T follicular helper cell (primary cell): ENCODE measurements at regions not wholly inside any gene's neighbourhood (a gene's known extent, or its start where the extent isn't known, plus 50 kb on each side); places are given as distances from the start of the nearest gene placed in this dataset.

Experiments
- DNase-seq: peaks from one replicate; pipeline ENCODE4 v3.0.0-alpha.2; 2020; ENCODE audit warnings: low read depth

DNA sequence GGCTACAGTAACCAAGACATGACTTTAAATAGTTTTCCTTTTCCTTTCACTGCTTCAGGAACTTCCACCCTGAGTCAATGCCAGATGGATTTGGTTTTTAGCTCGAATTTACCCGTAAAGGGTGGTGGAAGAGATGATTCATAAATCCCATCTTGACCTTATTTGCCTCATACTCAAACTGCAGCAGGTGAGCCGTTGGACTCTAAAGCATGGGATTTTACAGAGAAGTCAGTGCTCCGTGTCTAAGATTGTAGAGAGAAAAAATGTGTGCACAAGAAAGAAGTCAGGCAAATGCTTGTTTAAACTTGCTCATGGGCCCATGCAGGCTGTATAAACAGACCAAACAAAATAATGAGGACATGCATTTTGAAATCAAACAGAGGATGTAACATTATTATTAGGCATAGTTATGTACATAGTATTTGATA lies 369.7 kb upstream of the TRIB2 start:
- DNase-seq, result no peak

DNA sequence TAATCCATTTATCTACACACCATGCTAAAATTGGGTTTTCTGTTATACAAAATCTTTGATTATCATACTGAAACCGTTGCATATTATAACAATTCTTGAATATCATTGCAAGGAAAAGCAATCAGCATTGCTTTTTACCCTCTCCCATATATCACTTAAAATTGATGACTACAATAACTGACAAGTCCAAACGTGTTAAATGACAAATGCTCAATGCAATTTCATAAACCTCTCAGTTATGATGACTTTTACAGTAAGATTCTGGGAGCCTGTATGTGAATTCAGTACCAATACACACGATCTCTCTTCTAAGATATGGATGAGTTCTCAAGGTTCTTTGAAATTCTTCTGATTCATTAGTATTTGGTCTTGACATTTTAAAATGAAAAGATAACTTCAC lies 368.5 kb upstream of the TRIB2 start:
- no peak for DNase-seq

DNA sequence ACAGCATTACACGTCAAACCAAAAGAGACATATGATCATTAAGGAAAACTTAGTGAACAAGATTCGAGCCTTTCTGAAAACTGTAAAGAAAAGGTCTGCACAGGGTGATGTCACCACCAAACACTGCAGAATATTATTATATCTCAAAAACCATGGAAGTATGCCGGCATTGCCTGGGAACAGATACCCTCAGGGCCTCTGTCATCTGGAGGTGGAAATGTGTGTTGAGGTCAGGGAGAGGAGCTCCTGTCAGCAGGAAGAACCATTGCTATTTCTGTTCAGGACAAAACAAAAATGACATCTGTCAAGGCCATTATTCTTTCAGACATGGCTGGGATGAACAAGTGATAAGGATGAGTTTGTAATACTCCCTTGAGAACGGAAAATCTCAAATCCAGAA lies 365.9 kb upstream of the TRIB2 start:
- DNase-seq, result no peak

DNA sequence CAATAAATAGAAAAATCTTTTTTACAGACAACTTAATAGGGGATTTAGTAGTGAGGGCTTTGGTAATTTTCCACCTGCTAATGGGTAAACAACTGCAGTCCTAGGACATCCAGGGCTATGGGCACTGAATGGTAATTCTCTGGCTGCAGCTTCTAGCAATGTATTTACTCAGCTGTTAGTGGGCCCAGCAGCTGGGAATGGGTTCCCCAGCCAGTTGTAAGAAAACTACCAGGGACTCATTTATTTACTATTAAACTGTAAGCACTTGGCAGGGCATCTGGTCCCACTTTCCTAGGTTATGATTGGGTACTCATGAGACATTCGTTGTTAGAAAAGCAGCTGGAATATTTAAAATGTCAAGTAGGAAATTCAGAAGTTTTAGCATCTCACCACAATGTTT lies 363.8 kb upstream of the TRIB2 start:
- DNase-seq, result no peak

DNA sequence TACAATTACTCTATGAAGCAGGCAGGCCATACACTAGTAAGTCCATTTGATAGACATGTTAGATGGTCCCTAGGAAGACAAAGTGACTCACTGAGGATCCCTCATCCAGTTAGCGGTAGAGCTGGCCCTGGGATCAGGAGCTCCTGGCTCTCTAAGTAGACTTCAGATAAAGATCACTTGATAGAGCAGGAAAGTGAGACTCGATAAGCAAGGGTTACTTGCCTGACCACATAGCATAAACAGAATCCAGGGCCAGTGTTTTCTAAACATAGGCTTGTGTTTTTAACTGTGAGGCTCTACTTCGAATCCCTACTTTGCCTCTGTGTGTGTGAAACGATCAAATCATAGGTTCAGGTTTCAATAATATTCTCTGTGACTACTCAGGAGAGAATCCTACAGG lies 355.2 kb upstream of the TRIB2 start:
- no peak for DNase-seq

DNA sequence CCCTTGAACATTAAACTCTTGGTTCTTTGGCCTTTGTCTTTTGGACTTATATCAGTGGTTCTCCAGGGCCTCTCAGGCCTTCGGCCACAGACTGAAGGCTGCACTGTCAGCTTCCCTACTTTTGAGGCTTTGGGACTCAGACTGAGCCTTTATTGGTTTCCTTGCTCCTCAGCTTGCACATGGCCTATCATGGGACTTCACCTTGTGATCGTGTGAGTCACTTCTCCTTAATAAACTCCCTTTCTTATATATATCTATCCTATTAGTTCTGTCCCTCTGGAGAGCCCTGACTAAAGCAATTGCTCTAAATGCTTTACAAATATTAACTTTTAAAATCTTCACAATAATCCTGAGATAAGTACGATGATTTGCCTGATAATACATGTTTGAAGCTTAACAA lies 353.6 kb upstream of the TRIB2 start:
- no peak for DNase-seq

DNA sequence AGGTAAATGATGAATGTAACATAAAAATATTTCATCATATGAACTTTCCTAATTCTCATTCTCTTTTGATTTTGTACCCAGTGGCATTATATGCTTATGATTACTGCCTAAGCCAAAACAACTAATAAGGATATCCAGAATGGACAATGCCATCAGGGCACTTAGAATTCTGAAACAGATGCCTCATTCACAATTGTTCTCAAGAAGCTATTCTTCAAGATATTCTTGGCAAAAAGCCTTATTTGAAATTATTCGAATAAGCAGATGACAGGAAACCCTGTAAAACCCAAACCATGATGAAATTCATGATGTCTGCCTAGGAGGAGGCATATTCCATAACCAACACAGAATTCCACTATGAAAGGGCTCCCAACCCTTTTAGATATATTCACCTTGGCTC lies 353.2 kb upstream of the TRIB2 start:
- DNase-seq, result no peak

DNA sequence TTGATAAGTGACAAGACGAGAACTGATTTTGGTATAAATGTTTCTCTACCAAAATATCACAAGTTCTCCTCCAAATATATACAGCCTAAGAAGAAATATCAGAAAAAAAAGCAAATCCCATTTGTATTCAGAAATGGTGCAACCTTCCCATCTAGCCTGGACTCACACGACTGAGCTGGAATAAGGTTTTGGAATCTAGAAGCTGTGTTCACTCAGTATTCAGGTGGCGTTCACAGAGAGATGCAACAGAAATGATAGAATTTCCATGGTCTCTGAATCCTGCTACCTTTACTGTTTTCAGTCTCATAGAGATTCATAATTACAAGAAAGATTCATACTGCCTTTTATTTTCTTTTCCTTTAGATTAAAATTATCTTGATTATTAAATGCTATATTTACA lies 347.2 kb upstream of the TRIB2 start:
- DNase-seq, result no peak

DNA sequence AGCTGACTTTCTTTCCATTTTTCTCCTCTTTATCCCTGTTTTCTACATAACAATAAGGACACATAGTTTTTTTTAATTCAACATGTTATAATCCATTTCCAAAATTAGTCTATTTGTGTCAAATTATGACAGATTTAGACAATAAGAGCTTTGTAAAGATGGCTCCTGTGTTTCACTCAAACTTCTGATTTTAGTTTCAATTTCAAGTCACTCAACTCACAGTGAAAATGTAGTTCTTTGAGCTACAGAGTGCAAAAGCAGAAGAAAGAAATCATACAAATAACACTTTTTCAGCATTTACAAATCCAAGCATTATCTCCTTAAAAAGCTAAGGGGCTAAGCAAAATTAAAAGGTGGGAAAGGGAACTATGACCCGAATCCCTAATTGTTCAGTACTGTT lies 340.7 kb upstream of the TRIB2 start:
- DNase-seq, result no peak

DNA sequence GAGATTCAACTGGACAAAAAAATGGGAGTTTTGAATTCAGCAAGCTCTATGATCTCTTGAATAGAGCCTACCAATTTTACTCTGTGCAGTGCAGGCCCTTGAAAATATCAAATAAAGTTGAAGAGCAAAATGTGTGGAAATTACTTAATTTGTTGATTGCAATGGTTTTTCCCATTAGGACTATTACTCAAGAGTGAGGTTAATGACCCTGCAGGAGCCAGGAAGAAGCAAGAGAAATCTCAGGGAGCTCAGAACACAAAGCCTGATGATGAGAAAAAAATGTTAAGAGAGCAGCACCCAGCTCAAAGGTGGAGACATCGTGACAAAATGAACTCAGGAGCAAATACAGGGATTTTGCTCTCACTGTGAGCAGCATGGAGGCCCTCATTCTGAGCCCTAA lies 337.6 kb upstream of the TRIB2 start:
- no peak for DNase-seq

DNA sequence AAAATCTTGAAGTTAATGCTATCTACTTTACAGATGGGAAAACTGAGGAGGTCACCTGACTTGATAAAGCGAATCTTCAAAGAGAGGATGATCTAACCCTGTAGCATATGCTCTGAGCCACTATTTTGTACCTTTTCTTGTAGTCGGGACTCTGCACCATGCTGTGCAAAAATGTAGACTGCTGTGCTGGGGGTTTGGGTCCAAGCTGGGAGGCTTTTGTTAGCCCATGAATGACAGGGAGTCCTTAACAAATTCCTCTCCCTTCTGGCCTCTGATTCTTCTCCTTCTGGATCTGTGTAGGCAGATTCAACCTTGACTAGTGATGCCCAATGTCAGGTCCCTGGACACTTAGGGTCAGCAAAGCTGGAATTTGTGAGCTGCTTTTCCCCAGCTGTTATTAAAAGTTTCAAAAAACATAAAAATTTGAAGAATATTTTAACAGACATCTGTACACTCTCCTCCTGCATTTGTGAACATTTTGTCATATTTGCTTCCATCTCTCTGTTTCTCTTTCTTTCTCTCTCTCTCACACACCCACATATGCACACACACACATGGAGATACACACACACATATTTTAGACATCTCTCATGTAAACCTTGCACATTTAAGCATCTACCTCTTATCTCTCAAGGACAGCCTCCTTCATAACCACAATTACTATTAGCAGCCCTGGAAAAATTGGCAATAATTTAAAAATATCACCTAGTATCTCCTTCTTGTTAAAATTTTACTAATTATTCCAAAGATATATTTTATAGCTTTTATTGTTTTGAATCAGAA lies 335.0 kb upstream of the TRIB2 start:
- no peak for DNase-seq

DNA sequence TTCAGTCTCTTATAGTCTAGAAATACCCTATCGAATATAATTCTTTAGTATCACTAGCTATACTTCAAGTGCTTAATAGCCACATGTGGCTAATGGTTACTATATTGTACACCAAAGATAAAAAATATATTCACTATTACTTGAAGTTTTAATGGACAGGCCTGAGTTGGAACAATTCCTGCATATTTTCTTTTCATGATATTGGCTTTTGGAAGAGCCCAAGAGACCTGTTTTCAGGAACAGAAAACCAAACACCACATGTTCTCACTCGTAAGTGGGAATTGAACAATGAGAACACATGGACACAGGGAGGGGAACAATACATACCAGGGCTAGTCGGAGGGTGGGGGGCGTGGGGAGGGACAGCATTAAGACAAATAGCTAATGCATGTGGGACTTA lies 334.4 kb upstream of the TRIB2 start:
- DNase-seq, result no peak

DNA sequence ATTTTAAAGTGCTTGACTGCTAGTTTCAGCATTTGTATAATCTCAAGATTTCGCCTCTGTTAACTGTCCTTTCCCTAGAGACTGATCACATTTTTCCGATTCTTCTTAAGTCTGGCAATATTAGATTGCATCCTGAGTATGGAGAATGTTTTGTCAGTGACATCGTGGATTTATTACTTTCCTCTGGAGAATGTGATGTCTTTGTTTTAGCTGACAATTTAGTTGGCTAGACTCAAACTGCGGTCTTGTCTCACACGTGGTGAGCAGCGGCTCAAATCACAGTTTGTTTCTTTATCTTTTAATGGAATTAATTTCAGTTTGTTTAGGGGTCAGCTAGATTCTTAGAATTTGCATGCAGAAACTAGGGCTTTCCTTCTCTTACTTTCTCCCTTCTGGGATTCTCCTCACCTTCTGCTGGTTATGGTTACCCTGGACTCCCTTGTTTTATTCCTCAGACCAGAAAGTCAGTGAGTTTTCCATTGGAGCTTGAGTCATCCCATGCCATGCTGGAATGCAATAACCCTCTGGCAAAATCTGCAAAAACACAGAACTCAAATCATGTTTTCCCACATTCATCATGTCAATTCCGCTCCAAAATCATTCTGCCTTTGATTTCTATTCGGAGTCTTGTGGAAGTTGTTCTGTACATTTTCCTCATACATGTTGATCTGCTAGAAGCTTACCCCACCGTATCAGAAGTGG lies 327.2 kb upstream of the TRIB2 start:
- DNase-seq, result no peak

DNA sequence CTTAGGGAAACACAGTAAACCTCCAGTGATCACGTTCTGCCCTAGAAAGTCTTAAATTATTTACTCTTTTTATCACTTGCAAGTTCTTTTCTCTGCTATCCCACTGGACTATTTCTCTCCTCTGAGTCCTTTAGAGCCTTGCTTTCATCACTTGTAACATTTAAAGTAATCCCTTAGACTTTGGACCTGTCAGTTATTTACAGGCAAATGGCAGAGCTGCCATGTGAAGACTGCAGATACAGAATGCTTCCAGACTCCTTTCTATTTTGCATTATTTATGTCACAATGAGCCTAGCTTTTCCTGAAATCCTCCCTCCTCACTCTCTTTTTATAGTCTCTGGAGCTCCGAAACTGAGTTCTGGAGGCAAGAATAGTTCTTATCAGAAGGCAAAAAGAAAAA lies 325.6 kb upstream of the TRIB2 start:
- DNase-seq, result no peak

DNA sequence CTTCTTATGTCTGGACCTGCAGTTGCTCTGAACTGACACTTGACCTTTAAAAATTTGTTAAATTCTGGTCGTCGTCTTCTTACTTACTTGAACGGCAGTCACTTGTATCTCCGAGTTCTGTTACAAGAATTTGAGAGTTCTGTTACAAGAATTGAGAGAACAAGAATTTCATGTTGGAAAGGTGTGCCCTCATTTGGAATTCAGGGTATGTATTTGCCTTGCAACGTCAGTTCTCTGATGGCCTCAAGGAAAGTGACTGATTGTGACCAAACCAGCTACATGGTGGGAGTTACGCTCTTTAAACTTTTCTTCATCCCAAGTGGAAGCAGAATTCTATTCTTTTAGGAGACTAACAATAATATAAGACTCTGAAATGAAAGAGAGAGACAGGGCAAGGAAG lies 320.0 kb upstream of the TRIB2 start:
- DNase-seq, result no peak

DNA sequence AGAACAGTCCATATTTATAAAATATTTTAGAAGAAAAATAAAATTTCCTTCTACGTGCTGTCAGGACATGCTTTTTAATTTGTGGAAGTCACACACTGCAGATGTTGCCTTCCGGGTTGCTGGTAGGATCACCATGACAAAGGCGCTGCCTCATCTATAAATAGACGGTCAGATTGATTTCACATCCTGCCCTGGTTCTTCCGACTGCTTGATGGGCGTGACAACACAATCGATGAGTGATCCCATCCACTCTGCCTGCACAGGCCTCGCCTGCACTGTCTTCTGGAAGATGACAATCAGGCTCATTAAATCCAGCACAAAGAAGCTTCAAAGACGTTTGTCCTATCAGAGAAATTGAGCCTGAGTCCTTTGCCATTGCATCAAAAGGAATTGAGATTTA lies 318.9 kb upstream of the TRIB2 start:
- DNase-seq, result no peak

DNA sequence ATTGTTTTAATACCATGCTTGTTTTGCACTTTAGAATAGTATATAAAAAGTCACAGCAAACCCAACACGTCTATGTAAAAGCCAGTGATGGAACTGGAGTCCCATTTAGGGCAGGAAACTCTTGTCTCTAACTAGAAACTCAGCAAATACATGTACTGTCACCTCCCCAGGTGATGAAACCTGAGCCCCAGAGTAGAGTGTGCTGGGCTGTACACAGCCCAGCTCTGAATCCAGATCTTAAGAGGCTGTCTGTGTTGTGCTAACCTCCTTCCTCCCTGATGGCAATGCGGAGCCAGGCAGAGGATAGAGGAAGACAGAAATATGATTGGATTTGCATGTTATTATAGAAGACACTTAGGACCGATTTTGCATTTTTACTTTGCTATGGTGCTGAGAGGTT lies 317.5 kb upstream of the TRIB2 start:
- DNase-seq, result no peak

DNA sequence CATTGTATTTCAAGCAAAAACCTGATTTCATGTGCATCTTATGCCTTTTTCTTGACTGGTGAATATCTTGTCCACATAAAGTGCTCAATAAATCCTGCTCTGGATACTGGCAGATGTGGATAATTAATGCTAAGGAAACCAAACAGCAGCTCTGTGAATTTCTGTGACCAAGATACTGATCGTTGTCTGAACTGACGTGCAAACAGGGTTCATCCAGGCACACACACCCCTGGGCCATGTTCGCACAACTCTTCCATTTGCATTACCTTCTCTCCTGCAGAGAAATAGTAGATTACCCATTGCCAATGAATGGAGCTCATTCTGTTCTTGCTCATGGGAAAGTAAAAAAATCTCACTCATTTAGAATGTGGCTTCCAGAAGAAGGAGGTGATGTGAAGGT lies 316.2 kb upstream of the TRIB2 start:
- no peak for DNase-seq

DNA sequence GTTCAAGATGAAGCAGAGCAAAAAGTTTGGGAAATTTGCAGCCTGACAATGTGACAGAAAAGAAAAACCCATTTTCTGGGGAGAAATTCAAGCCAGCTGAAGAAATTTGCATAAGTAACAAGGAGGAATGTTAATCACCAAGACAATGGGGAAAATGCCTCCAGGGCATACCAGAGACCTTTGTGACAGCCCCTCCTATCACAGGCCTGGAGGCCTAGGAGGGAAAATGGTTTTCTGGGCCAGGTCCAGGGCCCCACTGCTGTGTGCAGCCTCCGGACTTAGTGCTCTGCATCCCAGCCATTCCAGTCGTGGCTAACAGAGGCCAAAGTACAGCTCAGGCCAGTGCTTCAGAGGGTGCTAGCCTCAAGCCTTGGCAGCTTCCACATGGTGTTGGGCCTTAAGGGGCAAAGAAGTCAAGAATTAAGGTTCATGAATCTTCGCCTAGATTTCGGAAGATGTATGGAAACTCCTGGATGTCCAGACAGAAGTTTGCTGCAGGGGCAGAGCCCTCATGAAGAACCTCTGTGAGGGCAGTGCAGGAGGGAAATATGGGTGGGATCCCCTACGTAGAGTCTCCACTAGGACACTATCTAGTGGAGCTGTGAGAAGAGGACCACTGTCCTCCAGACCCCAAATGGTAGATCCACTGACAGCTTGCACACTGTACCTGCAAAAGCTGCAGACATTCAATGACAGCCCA lies 314.1 kb upstream of the TRIB2 start:
- no peak for DNase-seq

DNA sequence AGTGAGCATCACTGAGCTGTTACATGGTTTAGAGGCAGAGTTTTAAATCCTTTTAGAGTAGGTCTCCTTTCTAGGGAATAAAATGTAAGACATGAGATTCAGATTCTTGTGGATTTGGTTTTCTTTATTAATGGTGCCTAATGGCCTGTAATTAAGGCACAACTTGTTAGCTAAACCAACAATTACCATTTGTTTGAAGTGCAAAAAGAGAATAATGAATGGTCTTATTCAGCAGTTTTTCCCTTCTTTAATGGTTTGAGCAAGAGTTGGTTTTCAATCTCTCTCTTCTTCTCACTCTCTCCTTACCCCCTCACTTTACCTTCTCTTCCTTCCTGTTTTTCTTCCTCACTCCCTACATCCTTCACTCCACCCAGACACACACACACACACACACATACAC lies 312.2 kb upstream of the TRIB2 start:
- no peak for DNase-seq

DNA sequence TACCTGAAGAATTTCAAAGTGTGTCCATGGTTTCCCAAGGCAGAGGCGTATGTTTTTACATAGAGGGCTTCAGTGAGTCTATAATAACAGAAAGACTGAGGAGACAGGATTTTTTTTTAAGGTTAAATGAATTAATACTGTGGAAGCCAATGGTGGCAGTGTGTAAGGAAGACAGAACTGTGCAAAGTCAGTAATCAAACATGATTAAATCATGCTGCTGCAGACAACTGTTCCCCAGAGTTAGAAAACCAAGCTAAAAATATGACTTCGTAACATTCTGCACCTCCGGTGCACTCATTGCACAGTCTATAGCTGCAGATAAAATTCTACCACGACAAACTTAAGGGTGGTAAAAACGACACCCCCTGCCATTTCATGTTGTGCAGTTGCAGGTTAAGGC lies 309.6 kb upstream of the TRIB2 start:
- DNase-seq, result no peak

DNA sequence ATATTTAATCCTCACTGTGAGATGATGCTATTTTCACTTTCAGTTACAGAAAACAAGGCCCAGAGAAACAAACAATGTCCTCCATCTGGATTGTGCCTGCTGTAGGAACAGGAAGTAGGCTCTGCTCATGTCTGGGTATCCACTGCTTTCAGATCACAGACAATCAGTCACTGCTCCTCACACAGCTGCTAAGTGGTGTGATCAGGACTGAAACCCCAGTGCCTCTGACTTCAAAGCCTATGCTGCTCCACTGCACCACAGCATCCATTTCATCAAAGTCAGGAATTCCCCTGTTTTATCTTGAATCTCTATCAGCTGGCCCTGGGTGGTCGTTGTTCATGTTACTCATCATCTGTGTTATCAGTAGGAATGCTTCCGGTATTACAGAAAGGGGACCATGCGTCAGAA lies 303.8 kb upstream of the TRIB2 start:
- peak; percentile 8 for DNase-seq

DNA sequence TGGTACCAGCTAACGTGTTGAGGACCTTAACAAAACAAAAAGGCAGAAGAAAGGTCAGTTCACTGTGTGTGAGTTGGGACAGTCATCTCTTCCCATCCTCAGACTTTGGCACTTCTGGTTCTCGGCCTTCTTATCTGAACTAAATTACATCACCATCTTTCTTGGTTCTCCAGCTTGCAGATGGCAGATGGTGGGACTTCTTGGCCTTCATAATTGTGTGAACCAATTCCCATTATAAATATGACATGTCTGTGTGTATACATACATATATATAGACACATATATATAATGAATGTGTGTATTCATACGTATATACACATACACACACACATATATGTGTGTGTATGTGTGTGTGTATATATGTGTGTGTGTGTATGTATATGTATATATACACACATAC lies 301.2 kb upstream of the TRIB2 start:
- DNase-seq, result no peak
